ENCODE measurements at regions not wholly inside any gene's neighbourhood (a gene's known extent, or its start where the extent isn't known, plus 50 kb on each side); places are given as distances from the start of the nearest gene placed in this dataset.

GRCh38 chr3:77746892-77747291 lies 707.0 kb downstream of the ROBO2 start:
- TF ChIP-seq CTCF (IDR thresholded peaks at IDR 0.05): no peak
- TF ChIP-seq POLR2A (IDR thresholded peaks at IDR 0.05): no peak

Data from Peyer's patch (tissue), 4 donors.